Astrocyte (in vitro differentiated cells and primary cell): ENCODE measurements at regions not wholly inside any gene's neighbourhood (a gene's known extent, or its start where the extent isn't known, plus 50 kb on each side); places are given as distances from the start of the nearest gene placed in this dataset.
"Not testable (repeated sequence)": the region's sequence is repeated elsewhere in the genome, so short reads cannot be mapped to it uniquely, and the experiment has no call there.

Source experiments
- CTCF ChIP-seq: IDR thresholded peaks from 2 replicates; pipeline ENCODE4 v1.5.1; 2011; ENCODE audit warnings: low read depth, mild to moderate bottlenecking, inconsistent platforms, low read length, moderate library complexity; ENCODE audit not compliant: insufficient read depth
- EZH2 ChIP-seq: IDR thresholded peaks from 2 replicates; pipeline ENCODE4 v1.6.1; 2012; ENCODE audit warnings: mild to moderate bottlenecking, low read length, inconsistent platforms; ENCODE audit not compliant: insufficient read depth

GRCh38 chr6:57722546-57722945 is 405.1 kb downstream of the PRIM2 start:
- not testable (repeated sequence) for TF ChIP-seq EZH2, CTCF
